ENCODE measurements at regions not wholly inside any gene's neighbourhood (a gene's known extent, or its start where the extent isn't known, plus 50 kb on each side); places are given as distances from the start of the nearest gene placed in this dataset.

GRCh38 chr1:232180779-232181136 is 449.2 kb downstream of the SIPA1L2 start:
- TF ChIP-seq EZH2 (IDR thresholded peaks at IDR 0.05; ENCODE audit: borderline replicate concordance, low read depth, low read length, poor library complexity, severe bottlenecking) (no peak), CTCF (conservative IDR thresholded peaks at IDR 0.05; ENCODE audit: low read depth, low read length) (no peak)
